ENCODE measurements at regions not wholly inside any gene's neighbourhood (a gene's known extent, or its start where the extent isn't known, plus 50 kb on each side); places are given as distances from the start of the nearest gene placed in this dataset.

DNA sequence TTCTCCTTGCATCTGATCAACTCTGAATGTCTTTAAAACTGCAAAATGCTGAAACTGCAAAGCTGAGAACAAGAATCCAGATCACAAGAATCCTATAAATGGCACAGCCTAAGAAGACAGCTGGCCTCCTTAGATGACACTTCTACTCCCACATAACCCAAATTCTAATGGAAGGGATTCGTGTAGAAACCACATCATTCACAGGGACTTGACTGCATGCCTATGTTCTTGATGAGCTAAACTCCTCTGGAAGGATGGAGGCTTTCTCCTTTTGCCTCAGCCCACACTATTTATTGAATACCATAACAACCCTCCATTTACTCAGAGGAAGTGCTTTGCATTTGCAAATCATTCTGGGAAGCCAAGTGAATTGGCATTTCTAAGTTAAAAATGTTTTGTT lies 252.5 kb upstream of the VWC2 start:
- TF ChIP-seq, protein P1, sequence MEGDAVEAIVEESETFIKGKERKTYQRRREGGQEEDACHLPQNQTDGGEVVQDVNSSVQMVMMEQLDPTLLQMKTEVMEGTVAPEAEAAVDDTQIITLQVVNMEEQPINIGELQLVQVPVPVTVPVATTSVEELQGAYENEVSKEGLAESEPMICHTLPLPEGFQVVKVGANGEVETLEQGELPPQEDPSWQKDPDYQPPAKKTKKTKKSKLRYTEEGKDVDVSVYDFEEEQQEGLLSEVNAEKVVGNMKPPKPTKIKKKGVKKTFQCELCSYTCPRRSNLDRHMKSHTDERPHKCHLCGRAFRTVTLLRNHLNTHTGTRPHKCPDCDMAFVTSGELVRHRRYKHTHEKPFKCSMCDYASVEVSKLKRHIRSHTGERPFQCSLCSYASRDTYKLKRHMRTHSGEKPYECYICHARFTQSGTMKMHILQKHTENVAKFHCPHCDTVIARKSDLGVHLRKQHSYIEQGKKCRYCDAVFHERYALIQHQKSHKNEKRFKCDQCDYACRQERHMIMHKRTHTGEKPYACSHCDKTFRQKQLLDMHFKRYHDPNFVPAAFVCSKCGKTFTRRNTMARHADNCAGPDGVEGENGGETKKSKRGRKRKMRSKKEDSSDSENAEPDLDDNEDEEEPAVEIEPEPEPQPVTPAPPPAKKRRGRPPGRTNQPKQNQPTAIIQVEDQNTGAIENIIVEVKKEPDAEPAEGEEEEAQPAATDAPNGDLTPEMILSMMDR (IDR thresholded peaks at IDR 0.05; ENCODE audit: low read length), result no peak
- no peak for TF ChIP-seq EZH2 (IDR thresholded peaks at IDR 0.05; ENCODE audit: borderline replicate concordance, low read length)

Measured in OCI-LY1 (cell line).